ENCODE measurements at regions not wholly inside any gene's neighbourhood (a gene's known extent, or its start where the extent isn't known, plus 50 kb on each side); places are given as distances from the start of the nearest gene placed in this dataset.
A peak's percentile ranks its signal among the peaks of the same experiment; 100 is the strongest.

DNA sequence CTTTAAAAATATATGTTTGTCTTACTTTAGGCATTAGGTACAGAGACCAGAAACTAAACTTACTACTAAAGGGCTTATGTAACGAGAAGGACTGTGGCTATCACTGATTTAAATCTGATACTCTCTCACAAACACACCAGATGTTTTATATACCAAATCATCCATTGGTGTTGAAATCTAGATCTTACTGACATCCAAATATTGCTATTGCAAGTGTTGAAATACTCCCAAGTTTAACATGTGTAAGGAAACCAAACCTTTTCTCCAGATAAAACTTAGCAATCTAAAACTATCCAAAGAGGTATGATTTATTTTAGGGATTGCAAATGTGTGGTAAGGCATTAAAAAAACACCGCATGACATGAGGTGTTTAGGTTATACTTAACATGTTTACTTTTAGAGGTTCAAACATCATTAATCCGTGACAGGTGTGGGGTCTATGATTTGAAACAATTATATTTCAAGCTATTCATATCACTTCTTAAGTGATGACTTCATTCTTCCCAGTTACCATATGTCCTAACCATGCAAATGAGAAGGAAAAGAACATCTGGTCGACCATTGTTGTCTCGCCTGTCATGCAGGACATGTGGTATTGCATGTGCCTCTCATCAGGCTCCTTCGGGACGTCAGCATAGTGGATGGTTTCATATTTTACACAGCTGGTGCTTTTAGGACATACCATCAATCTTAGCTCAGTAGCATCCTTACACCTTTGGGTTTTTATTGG is 168.3 kb upstream of the SPACA1 start:
- intact Hi-C loops (cut with DNase I) = no loop called here
- no peaks in the 10 kb centered on the region for H3K27me3 ChIP-seq (ENCODE audit: control insufficient read depth, insufficient read depth, low read length)
- no peak overlapping the region for H3K9ac ChIP-seq (ENCODE audit: low read length in 3 of 3)
- H3K4me1 ChIP-seq (ENCODE audit: control insufficient read depth in 2 of 3, insufficient read depth in 2 of 3, low read depth in 1 of 3, low read length in 3 of 3) = no peaks in the 10 kb centered on the region
- no peak for DNase-seq
- H3K27ac ChIP-seq (ENCODE audit: low read depth in 2 of 2, low read length in 2 of 2) = no peak overlapping the region
- TF ChIP-seq, protein P1, sequence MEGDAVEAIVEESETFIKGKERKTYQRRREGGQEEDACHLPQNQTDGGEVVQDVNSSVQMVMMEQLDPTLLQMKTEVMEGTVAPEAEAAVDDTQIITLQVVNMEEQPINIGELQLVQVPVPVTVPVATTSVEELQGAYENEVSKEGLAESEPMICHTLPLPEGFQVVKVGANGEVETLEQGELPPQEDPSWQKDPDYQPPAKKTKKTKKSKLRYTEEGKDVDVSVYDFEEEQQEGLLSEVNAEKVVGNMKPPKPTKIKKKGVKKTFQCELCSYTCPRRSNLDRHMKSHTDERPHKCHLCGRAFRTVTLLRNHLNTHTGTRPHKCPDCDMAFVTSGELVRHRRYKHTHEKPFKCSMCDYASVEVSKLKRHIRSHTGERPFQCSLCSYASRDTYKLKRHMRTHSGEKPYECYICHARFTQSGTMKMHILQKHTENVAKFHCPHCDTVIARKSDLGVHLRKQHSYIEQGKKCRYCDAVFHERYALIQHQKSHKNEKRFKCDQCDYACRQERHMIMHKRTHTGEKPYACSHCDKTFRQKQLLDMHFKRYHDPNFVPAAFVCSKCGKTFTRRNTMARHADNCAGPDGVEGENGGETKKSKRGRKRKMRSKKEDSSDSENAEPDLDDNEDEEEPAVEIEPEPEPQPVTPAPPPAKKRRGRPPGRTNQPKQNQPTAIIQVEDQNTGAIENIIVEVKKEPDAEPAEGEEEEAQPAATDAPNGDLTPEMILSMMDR (IDR thresholded peaks at IDR 0.05; ENCODE audit: borderline replicate concordance, extremely low read depth, insufficient read depth) = no peak
- H3K9me3 ChIP-seq (ENCODE audit: control insufficient read depth in 2 of 3, insufficient read depth in 1 of 3, low read length in 3 of 3) = no peaks in the 10 kb centered on the region
- no peak overlapping the region for H3K4me3 ChIP-seq (ENCODE audit: low read length in 3 of 3)
- H3K36me3 ChIP-seq (ENCODE audit: control insufficient read depth in 2 of 3, insufficient read depth in 3 of 3, low read length in 3 of 3) = no peaks in the 10 kb centered on the region
- FAIRE-seq = no peak

DNA sequence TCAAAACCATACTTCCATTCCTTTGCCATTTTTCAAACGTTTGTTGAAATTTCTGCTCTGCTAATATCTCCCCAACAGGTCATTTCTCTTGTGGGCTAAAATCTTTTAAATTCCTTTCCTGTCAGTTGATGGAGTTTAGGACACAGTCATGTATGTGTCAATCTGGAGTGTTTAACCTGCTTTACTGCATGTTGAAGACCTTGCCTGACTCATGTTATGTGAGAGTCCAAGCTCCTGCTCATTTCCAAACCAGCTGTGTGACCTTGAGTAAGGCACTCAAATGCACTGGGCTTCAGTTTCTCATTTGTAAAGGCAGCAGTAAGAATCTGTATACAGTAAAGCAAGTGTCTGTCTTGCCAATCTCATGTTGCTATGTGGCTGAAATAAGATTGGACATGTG is 171.9 kb upstream of the SPACA1 start:
- TF ChIP-seq, protein P1 (IDR thresholded peaks at IDR 0.05; ENCODE audit: borderline replicate concordance, extremely low read depth, insufficient read depth) = no peak
- H3K27ac ChIP-seq (ENCODE audit: low read depth in 2 of 2, low read length in 2 of 2) = no peak overlapping the region
- H3K4me1 ChIP-seq (ENCODE audit: control insufficient read depth in 2 of 3, insufficient read depth in 2 of 3, low read depth in 1 of 3, low read length in 3 of 3) = no peaks in the 10 kb centered on the region
- no peak overlapping the region for H3K9ac ChIP-seq (ENCODE audit: low read length in 3 of 3)
- DNase-seq (no peak), FAIRE-seq (no peak)
- H3K9me3 ChIP-seq (ENCODE audit: control insufficient read depth in 2 of 3, insufficient read depth in 1 of 3, low read length in 3 of 3) = no peaks in the 10 kb centered on the region
- no peaks in the 10 kb centered on the region for H3K36me3 ChIP-seq (ENCODE audit: control insufficient read depth in 2 of 3, insufficient read depth in 3 of 3, low read length in 3 of 3)
- intact Hi-C loops (cut with DNase I) = no loop called here
- no peaks in the 10 kb centered on the region for H3K27me3 ChIP-seq (ENCODE audit: control insufficient read depth, insufficient read depth, low read length)
- H3K4me3 ChIP-seq (ENCODE audit: low read length in 3 of 3) = no peak overlapping the region

DNA sequence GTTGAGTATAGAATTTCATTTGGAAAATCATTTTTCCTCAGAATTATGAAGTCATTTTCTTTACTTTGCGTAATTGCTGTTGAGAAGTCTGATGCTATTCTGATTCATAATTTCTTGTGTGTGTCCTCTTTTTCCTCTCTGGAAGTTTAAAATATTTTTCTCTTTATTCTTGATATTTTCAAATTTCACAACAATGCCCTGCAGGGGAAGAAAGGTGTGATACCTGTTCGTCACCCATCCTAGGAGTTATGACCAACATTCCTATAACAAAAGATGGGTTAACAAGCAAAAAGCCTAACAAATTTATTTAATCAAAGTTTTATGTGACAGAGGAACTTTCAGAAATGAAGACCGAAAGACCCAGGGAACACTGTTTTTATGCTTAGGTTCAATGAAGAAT is 171.5 kb upstream of the AKIRIN2 start:
- Histone ChIP-seq H3K4me3 (ENCODE audit: low read length in 3 of 3) (no peak overlapping the region), H3K27me3 (ENCODE audit: control insufficient read depth, insufficient read depth, low read length) (no peaks in the 10 kb centered on the region), H3K9me3 (ENCODE audit: control insufficient read depth in 2 of 3, insufficient read depth in 1 of 3, low read length in 3 of 3) (no peaks in the 10 kb centered on the region), H3K27ac (ENCODE audit: low read depth in 2 of 2, low read length in 2 of 2) (no peak overlapping the region), H3K4me1 (ENCODE audit: control insufficient read depth in 2 of 3, insufficient read depth in 2 of 3, low read depth in 1 of 3, low read length in 3 of 3) (no peaks in the 10 kb centered on the region), H3K9ac (ENCODE audit: low read length in 3 of 3) (no peak overlapping the region), H3K36me3 (ENCODE audit: control insufficient read depth in 2 of 3, insufficient read depth in 3 of 3, low read length in 3 of 3) (no peaks in the 10 kb centered on the region)
- intact Hi-C loops (cut with DNase I) = no loop called here
- TF ChIP-seq, protein P1 (IDR thresholded peaks at IDR 0.05; ENCODE audit: borderline replicate concordance, extremely low read depth, insufficient read depth) = no peak
- FAIRE-seq (no peak), DNase-seq (no peak)

DNA sequence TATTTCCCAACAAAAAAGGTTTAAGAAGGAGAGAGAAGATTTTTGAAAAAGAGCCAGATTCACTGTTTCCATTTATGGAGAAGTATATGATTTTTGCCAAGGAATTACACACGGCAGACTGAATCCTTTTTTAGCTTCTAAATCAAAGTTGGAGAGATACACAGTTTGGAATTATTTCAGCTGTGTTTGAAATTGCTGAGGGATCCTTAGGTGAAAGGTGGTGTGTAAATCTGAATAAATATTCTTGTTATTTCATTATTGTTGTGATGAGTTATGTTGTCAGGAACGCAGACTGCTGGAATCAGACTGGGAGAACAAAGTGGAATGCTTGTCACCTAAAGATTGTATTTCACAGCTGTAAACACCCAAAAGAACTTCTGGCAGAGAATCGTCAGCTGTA is 168.5 kb upstream of the AKIRIN2 start:
- TF ChIP-seq, protein P1 (IDR thresholded peaks at IDR 0.05; ENCODE audit: borderline replicate concordance, extremely low read depth, insufficient read depth) = no peak
- H3K4me3 ChIP-seq (ENCODE audit: low read length in 3 of 3) = no peak overlapping the region
- no peaks in the 10 kb centered on the region for H3K9me3 ChIP-seq (ENCODE audit: control insufficient read depth in 2 of 3, insufficient read depth in 1 of 3, low read length in 3 of 3)
- FAIRE-seq = no peak
- no peak overlapping the region for H3K9ac ChIP-seq (ENCODE audit: low read length in 3 of 3)
- no peaks in the 10 kb centered on the region for H3K36me3 ChIP-seq (ENCODE audit: control insufficient read depth in 2 of 3, insufficient read depth in 3 of 3, low read length in 3 of 3)
- no peak overlapping the region for H3K27ac ChIP-seq (ENCODE audit: low read depth in 2 of 2, low read length in 2 of 2)
- H3K4me1 ChIP-seq (ENCODE audit: control insufficient read depth in 2 of 3, insufficient read depth in 2 of 3, low read depth in 1 of 3, low read length in 3 of 3) = no peaks in the 10 kb centered on the region
- H3K27me3 ChIP-seq (ENCODE audit: control insufficient read depth, insufficient read depth, low read length) = no peaks in the 10 kb centered on the region
- intact Hi-C loops (cut with DNase I) = no loop called here
- peak in 2 of 5 donors; percentile 52 to 71 for DNase-seq

Data from kidney (tissue), 13 donors.